H1 (cell line): ENCODE measurements at regions not wholly inside any gene's neighbourhood (a gene's known extent, or its start where the extent isn't known, plus 50 kb on each side); places are given as distances from the start of the nearest gene placed in this dataset.

Source experiments
- CTCF ChIA-PET: fragments of 300-600 bp; sonication (Branson Sonifier 250); formaldehyde crosslinking; loops from one replicate; lab custom pipeline; 2021; ENCODE audit not compliant: partially characterized antibody; lab: Charles Lee
- POLR2A ChIA-PET: fragments of 300-600 bp; sonication (Branson Sonifier 250); formaldehyde crosslinking; loops from one replicate; lab custom pipeline; 2021; ENCODE audit warnings: inconsistent platforms; ENCODE audit not compliant: partially characterized antibody; lab: Charles Lee
- DNase-seq, 2 experiments: peaks; one replicate each; pipeline versions ENCODE4 v3.0.0 to v3.0.0-alpha.2; 2010 to 2022; ENCODE audit warnings: low spot score in 2 of 2, low read depth in 1 of 2, mixed read lengths in 1 of 2
- FAIRE-seq: peaks from 2 replicates; lab custom pipeline; 2011; peaks lifted over from hg19 to GRCh38; lab: Jason Lieb, UNC
- H2AFZ ChIP-seq: 2 replicates; pipeline ENCODE4 v1.8.1; 2012; ENCODE audit warnings: low read length, inconsistent platforms
- H2AK5ac ChIP-seq: 2 replicates; pipeline ENCODE4 v1.6.1; 2013; ENCODE audit warnings: low read depth, low read length
- H2BK120ac ChIP-seq: replicated peaks from 2 replicates; pipeline ENCODE3; 2013; ENCODE audit warnings: low read depth, low read length, inconsistent platforms
- H2BK12ac ChIP-seq: 2 replicates; pipeline ENCODE4 v1.6.1; 2013; ENCODE audit warnings: low read depth, low read length
- H2BK15ac ChIP-seq: 2 replicates; pipeline ENCODE4 v1.6.1; 2013; ENCODE audit warnings: low read length
- H2BK20ac ChIP-seq: 2 replicates; pipeline ENCODE4 v1.6.1; 2013; ENCODE audit warnings: low read length
- H2BK5ac ChIP-seq: 2 replicates; pipeline ENCODE4 v1.6.1; 2013; ENCODE audit warnings: low read depth, low read length
- H3K14ac ChIP-seq: 2 replicates; pipeline ENCODE4 v1.6.1; 2013; ENCODE audit warnings: inconsistent platforms; ENCODE audit not compliant: insufficient read length
- H3K18ac ChIP-seq: 2 replicates; pipeline ENCODE4 v1.6.1; 2013; ENCODE audit warnings: low read length; ENCODE audit errors: extremely low read depth
- H3K23ac ChIP-seq: 2 replicates; pipeline ENCODE4 v1.6.1; 2013; ENCODE audit warnings: inconsistent platforms; ENCODE audit not compliant: insufficient read length
- H3K23me2 ChIP-seq: 2 replicates; pipeline ENCODE4 v1.6.1; 2013; ENCODE audit warnings: low read depth, low read length
- H3K27ac ChIP-seq: 2 replicates; pipeline ENCODE4 v1.6.1; 2011; ENCODE audit warnings: low read depth, low read length, inconsistent platforms
- H3K27me3 ChIP-seq, 4 experiments: replicated peaks in 1 of 4; 1 replicate in 1 of 4; 2 replicates in 3 of 4; pipeline versions ENCODE4 v1.6.1 to v1.8.1; 2011 to 2013; ENCODE audit warnings: low read length in 3 of 4, mild to moderate bottlenecking in 3 of 4, inconsistent platforms in 2 of 4, mixed read lengths in 2 of 4, moderate library complexity in 1 of 4; ENCODE audit not compliant: control insufficient read depth in 3 of 4, insufficient read depth in 3 of 4; ENCODE audit errors: extremely low read depth in 1 of 4
- H3K36me3 ChIP-seq, 4 experiments: 2 replicates each; pipeline versions ENCODE4 v1.6.1 to v1.8.1; 2011 to 2013; ENCODE audit warnings: mild to moderate bottlenecking in 4 of 4, low read length in 3 of 4, moderate library complexity in 2 of 4, control low read depth in 1 of 4, inconsistent platforms in 1 of 4; ENCODE audit not compliant: insufficient read depth in 4 of 4, control insufficient read depth in 2 of 4
- H3K4ac ChIP-seq: replicated peaks from 2 replicates; pipeline ENCODE3; 2013; ENCODE audit warnings: low read length, low read depth, mixed read lengths, inconsistent platforms; ENCODE audit not compliant: insufficient read length
- H3K4me1 ChIP-seq, 4 experiments: replicated peaks in 1 of 4; 1 replicate in 1 of 4; 2 replicates in 3 of 4; pipeline versions ENCODE4 v1.6.1 to v1.8.1; 2011 to 2013; ENCODE audit warnings: low read length in 3 of 4, inconsistent platforms in 2 of 4, mixed read lengths in 1 of 4; ENCODE audit not compliant: insufficient read depth in 4 of 4, control insufficient read depth in 3 of 4
- H3K4me2 ChIP-seq, 2 experiments: 2 replicates each; pipeline versions ENCODE4 v1.6.1 to v1.8.1; 2011 to 2013; ENCODE audit warnings: low read depth in 2 of 2, low read length in 2 of 2, control low read depth in 1 of 2, inconsistent platforms in 1 of 2, mild to moderate bottlenecking in 1 of 2; ENCODE audit not compliant: insufficient read depth in 1 of 2
- H3K4me3 ChIP-seq, 4 experiments: fragments of 200-600, 300-600 bp in 1 of 4; sonication (generic), shearing (Covaris generic), sonication (Bioruptor Twin) in 1 of 4; 2 replicates each; pipeline versions ENCODE4 v1.5.1 to v1.8.1; 2011 to 2016; ENCODE audit warnings: low read length in 4 of 4, low read depth in 3 of 4, control low read depth in 2 of 4, inconsistent platforms in 2 of 4, mild to moderate bottlenecking in 2 of 4, mixed read lengths in 1 of 4, moderate library complexity in 1 of 4; ENCODE audit not compliant: insufficient read depth in 2 of 4; ENCODE audit errors: extremely low read depth in 1 of 4
- H3K56ac ChIP-seq: replicated peaks from 2 replicates; pipeline ENCODE3; 2013; ENCODE audit warnings: low read depth, mild to moderate bottlenecking, mixed read lengths, low read length, inconsistent platforms; ENCODE audit not compliant: insufficient read length
- H3K79me1 ChIP-seq: 2 replicates; pipeline ENCODE4 v1.6.1; 2013; ENCODE audit warnings: low read depth, low read length, control low read depth
- H3K79me2 ChIP-seq, 2 experiments: 2 replicates each; pipeline versions ENCODE4 v1.6.1 to v1.8.1; 2012 to 2013; ENCODE audit warnings: low read length in 2 of 2, mild to moderate bottlenecking in 2 of 2, inconsistent platforms in 1 of 2; ENCODE audit not compliant: insufficient read depth in 2 of 2, control insufficient read depth in 1 of 2
- H3K9ac ChIP-seq, 4 experiments: replicated peaks in 1 of 4; 1 replicate in 1 of 4; 2 replicates in 3 of 4; pipeline versions ENCODE4 v1.6.1 to v1.8.1; 2011 to 2013; ENCODE audit warnings: low read depth in 3 of 4, low read length in 3 of 4, control low read depth in 2 of 4, mild to moderate bottlenecking in 2 of 4, moderate library complexity in 2 of 4, inconsistent platforms in 1 of 4; ENCODE audit errors: extremely low read depth in 1 of 4
- H3K9me3 ChIP-seq, 2 experiments: 2 replicates each; pipeline versions ENCODE4 v1.6.1 to v1.8.1; 2012 to 2013; ENCODE audit warnings: mild to moderate bottlenecking in 2 of 2, moderate library complexity in 2 of 2, control low read depth in 1 of 2, inconsistent platforms in 1 of 2, low read depth in 1 of 2, low read length in 1 of 2, mixed read lengths in 1 of 2; ENCODE audit not compliant: insufficient read depth in 2 of 2
- H4K20me1 ChIP-seq, 2 experiments: replicated peaks in 1 of 2; 2 replicates each; pipeline versions ENCODE3 to v1.8.1; 2011 to 2013; ENCODE audit warnings: inconsistent platforms in 2 of 2, low read length in 2 of 2, mild to moderate bottlenecking in 1 of 2; ENCODE audit not compliant: insufficient read depth in 2 of 2, control insufficient read depth in 1 of 2
- H4K5ac ChIP-seq: 2 replicates; pipeline ENCODE4 v1.6.1; 2013; ENCODE audit warnings: low read length, low read depth, mixed read lengths, inconsistent platforms; ENCODE audit not compliant: insufficient read length
- H4K8ac ChIP-seq: 2 replicates; pipeline ENCODE4 v1.8.0; 2013; ENCODE audit warnings: mild to moderate bottlenecking, moderate library complexity, low read length, inconsistent platforms; ENCODE audit not compliant: insufficient read depth; ENCODE audit errors: extremely low read depth
- H4K91ac ChIP-seq: replicated peaks from 2 replicates; pipeline ENCODE3; 2013; ENCODE audit warnings: low read length, mixed read lengths, inconsistent platforms; ENCODE audit not compliant: insufficient read length
- ATF2 ChIP-seq: IDR thresholded peaks from 2 replicates; pipeline ENCODE4 v1.6.1; 2012; ENCODE audit warnings: low read length, inconsistent platforms
- EZH2 ChIP-seq: fragments of 200-600 bp; sonication (generic); IDR thresholded peaks from 2 replicates; pipeline ENCODE4 v1.7.1; 2012; ENCODE audit warnings: low read depth, mild to moderate bottlenecking, moderate library complexity, low read length, inconsistent platforms; ENCODE audit not compliant: severe bottlenecking
- GTF2F1 ChIP-seq: IDR thresholded peaks from 2 replicates; pipeline ENCODE4 v1.6.1; 2012; ENCODE audit warnings: low read depth, low read length, improper control_type of control experiment, borderline replicate concordance
- SIX5 ChIP-seq: IDR thresholded peaks from 2 replicates; pipeline ENCODE4 v1.6.1; 2011; ENCODE audit warnings: mild to moderate bottlenecking, low read depth, low read length
- TCF12 ChIP-seq: IDR thresholded peaks from 2 replicates; pipeline ENCODE4 v1.6.1; 2011; ENCODE audit warnings: low read depth, mild to moderate bottlenecking, low read length
- WGBS, 2 experiments: shearing (Covaris generic) in 1 of 2; methylation state at CpG; one replicate each; pipeline versions ENCODE4 v1.1.6 to v1.1.7; 2013 to 2015; ENCODE audit warnings: low lambda C conversion rate in 2 of 2, mixed read lengths in 2 of 2, inconsistent platforms in 1 of 2, low coverage in 1 of 2, missing lambda C conversion rate in 1 of 2; ENCODE audit not compliant: insufficient replicate concordance in 2 of 2, insufficient coverage in 1 of 2, insufficient read length in 1 of 2; ENCODE audit errors: extremely low coverage in 1 of 2, missing lambda C conversion rate in 1 of 2; 5-methylcytosine and 5-hydroxymethylcytosine counted together

- no peaks in the 10 kb centered on the region for H3K79me2 ChIP-seq
- no peak overlapping the region for H3K23ac ChIP-seq
- no peak overlapping the region for H3K9ac ChIP-seq
- no peak overlapping the region for H4K8ac ChIP-seq
- H3K9me3 ChIP-seq = no peaks in the 10 kb centered on the region
- H2BK15ac ChIP-seq = no peak overlapping the region
- H2BK120ac ChIP-seq = no peak overlapping the region
- H3K4me1 ChIP-seq = peaks cover 6 to 33% (median 18%) of the 10 kb centered on the region in 4 experiments
- DNase-seq = peak in 1 of 2 experiments; percentile 73
- H3K4me2 ChIP-seq = peak overlapping the region; percentile 58 to 68
- H2AFZ ChIP-seq = no peak overlapping the region
- TF ChIP-seq GTF2F1 (no peak), ATF2 (no peak), EZH2 (no peak), TCF12 (no peak), SIX5 (no peak)
- 0 out of 2 replicates have a peak overlapping the region, but pooled peaks have one; percentile 19 for H2AK5ac ChIP-seq
- H3K23me2 ChIP-seq = peaks cover 3% of the 10 kb centered on the region; the same call in 1 of the 2 replicates
- H2BK5ac ChIP-seq = peak overlapping the region; percentile 81; the same call in 1 of the 2 replicates
- H2BK20ac ChIP-seq = peak overlapping the region; percentile 72; the same call in 1 of the 2 replicates
- ChIA-PET POLR2A (interaction anchor here (1.1 kb wide), 1 partner anchor 12 kb away, joined by 4 read pairs; no protein-coding TSS in a partner anchor), CTCF (interaction anchor here (0.6 to 1.6 kb wide), 8 partner anchors 14 to 410 kb away, joined by 3 to 6 read pairs (median 3); no protein-coding TSS in a partner anchor)
- no peaks in the 10 kb centered on the region for H3K36me3 ChIP-seq
- no peak overlapping the region; the same call in 1 of the 2 replicates for H3K18ac ChIP-seq
- H3K14ac ChIP-seq = no peak overlapping the region
- H3K27ac ChIP-seq = no peak overlapping the region
- no peak overlapping the region for H4K91ac ChIP-seq
- 43% methylated on average over 22 of the region's 22 CpGs; no CpG with 5 or more reads in 1 of the 2 experiments for WGBS, 2 experiments
- H3K4ac ChIP-seq = no peak overlapping the region
- H3K79me1 ChIP-seq = no peaks in the 10 kb centered on the region
- H3K56ac ChIP-seq = no peak overlapping the region
- H4K5ac ChIP-seq = no peak overlapping the region
- H4K20me1 ChIP-seq = no peaks in the 10 kb centered on the region
- peak overlapping the region; percentile 92; the same call in 1 of the 2 replicates for H2BK12ac ChIP-seq
- peak overlapping the region in 2 of 4 experiments; percentile 10 to 42; a peak in 2 of 8 replicates for H3K4me3 ChIP-seq
- no peak for FAIRE-seq
- no peaks in the 10 kb centered on the region; a peak in 2 of 7 replicates for H3K27me3 ChIP-seq
These were observed 249.0 kb upstream of the PPP2R2D start for GRCh38 chr10:131651674-131652437.
